Putamen (tissue), 1 donor: ENCODE measurements at regions not wholly inside any gene's neighbourhood (a gene's known extent, or its start where the extent isn't known, plus 50 kb on each side); places are given as distances from the start of the nearest gene placed in this dataset.
"Not testable (repeated sequence)": the region's sequence is repeated elsewhere in the genome, so short reads cannot be mapped to it uniquely, and the experiment has no call there.

Experiments used
- DNase-seq: peaks from one replicate; pipeline ENCODE4 v3.0.0-alpha.2; 2016; ENCODE audit warnings: low spot score

DNA sequence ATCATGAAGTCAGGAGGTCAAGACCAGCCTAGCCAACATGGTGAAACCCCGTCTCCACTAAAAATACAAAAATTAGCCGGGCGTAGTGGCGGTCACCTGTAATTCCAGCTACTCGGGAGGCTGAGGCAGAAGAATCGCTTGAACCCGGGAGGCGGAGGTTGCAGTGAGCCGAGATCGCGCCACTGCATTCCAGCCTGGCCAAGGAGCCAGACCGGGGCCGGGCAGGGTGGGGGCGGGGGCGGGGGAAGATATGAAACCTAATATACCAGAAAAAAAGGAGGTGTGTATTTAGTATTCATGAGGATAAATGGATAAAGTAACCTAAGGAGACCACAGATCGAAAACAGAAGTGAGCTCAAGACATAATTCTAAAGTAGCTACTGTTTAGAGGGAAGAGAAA is 186.5 kb upstream of the KCND2 start:
- DNase-seq: not testable (repeated sequence)

DNA sequence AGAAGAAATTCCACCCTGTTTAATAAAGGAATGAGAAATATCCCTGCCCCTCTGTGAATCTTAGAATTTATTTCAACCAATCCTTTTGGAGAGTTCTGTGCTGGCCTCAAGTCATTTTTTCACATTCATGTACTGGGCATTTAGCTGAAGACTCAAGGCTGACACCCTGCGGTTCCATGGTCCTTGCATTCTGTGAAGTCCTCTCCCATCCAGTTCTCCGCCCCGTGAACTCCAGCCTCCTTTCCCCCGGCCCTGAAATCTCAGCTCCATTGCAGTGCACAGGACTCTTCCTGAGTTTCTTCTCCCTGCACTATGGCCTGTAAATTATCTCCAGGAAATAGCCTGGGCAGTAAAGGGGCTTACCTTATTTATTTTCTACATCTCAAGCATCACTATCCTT is 183.0 kb upstream of the KCND2 start:
- DNase-seq: no peak

DNA sequence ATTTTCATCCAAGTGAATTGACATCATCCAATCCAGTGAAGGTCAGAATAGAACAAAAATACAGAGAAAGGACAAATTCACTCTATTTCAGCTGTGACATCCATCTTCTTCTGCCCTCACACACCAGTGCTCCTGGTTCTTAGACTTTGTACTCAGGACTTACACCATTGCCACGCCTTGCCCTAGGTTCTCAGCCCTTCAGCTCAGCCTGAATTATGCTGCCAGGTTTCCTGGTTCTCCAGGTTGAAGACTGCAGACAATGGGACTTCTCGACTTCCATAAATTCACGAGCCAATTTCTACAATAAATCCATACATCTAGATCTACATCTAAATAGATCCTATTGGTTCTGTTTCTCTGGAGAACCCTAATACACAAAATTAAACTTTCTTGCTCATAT is 181.2 kb upstream of the KCND2 start:
- no peak for DNase-seq

DNA sequence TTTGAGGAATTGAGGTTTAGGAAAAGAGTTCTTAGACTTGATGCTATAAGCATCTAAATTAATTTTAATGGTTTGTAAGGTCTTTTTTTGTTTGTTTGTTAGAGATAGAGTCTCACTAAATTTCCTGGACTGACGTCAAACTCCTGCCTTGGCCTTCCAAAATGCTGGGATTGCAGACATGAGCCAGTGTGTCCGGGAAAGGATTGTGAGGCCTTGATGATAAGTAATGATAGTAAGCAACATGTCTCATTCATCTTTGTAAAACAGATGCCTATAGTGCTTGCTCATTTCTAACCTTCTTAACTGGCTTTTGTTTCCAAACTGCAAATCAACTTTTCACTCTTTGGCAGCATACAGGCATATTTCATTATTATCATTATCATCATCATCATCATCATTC is 176.0 kb upstream of the KCND2 start:
- no peak for DNase-seq

DNA sequence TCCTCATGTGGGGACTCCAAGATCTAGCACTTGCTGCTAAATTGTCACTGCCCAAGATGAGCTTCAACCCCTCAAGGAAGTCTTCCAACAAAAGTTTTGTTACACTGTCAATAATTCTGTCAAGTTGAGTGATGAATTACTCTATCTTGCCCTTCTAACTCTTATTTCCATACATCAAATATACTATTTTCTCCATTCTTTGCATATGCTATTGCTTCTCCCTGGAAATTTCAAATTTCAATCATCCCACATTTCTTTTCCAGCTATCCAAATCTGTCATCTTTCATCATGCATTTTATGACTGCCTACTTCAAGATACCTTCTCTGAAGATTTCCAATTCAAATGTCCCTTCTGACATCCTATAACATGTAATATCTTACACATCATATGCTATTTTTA is 175.2 kb upstream of the KCND2 start:
- DNase-seq: no peak

DNA sequence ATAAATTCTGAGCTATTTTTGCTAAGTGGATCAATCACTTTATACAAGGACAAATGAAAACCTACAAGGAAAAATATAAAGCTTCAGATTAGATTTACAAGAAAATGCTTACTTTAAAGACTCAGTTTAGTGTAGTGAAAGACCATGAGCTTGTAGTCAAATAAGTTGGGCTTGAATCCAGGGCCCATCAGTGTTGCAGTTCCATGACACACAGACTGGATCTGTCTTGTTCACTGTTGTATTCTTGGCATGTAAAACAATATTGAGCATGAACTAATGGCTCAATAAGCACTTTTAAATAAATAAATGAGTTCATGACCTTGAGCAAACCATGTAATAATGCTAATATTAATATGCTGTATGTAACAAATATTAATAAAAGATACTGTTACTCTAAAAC is 164.6 kb upstream of the KCND2 start:
- DNase-seq: no peak

DNA sequence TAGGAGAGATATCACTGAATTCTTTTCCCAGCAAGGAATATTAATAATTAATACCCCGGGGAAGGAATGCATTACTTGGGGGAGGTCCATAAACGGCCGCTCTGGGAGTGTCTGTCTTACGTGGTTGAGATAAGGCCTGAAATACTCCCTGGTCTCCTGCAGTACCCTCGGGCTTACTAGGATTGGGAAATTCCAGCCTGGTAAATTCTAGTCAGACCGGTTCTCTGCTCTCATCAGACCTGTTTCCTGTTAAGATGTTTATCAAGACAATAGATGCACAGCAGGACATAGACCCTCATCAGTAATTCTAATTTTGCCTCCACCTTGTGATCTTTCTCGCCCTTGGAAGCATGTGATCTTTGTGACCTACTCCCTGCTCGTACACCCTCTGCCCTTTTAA is 162.8 kb upstream of the KCND2 start:
- DNase-seq: no peak

DNA sequence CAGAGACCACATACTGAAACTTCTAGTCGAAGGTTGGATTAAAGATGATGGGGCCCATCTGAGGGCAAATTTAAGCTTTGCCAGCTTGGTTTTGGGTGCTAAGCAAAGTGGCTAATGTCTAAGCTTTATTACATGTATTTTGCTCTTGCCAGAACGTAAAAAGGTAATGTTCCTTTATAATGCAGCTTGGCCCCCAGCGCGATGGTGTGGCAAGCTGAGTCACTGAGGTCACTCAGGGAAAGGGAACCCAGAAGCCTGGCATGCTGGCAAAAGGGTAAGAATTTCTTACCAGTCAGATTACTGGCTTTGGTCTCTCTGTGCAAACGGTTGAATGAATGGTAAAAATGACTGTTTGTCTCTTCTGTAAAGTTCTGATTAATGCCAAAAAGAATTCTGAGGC is 158.3 kb upstream of the KCND2 start:
- DNase-seq: no peak

DNA sequence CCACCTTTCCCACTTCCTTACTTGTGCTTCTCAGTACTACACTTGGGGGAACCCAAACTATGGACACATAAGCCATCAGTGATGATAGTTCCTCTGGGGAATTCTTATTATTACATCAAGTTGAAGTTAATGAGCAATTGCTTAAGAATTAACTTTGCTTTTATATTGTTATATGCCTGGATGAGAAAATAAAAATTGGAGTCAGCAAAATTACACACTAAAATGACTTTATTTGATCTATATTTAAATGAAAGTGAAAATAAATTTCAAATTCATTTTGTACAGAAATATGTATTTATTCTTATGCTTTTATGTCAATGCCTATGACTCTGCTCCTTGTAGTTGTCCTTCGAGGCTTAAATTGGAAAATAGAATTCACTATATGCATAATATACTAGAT is 149.4 kb upstream of the KCND2 start:
- DNase-seq: no peak

DNA sequence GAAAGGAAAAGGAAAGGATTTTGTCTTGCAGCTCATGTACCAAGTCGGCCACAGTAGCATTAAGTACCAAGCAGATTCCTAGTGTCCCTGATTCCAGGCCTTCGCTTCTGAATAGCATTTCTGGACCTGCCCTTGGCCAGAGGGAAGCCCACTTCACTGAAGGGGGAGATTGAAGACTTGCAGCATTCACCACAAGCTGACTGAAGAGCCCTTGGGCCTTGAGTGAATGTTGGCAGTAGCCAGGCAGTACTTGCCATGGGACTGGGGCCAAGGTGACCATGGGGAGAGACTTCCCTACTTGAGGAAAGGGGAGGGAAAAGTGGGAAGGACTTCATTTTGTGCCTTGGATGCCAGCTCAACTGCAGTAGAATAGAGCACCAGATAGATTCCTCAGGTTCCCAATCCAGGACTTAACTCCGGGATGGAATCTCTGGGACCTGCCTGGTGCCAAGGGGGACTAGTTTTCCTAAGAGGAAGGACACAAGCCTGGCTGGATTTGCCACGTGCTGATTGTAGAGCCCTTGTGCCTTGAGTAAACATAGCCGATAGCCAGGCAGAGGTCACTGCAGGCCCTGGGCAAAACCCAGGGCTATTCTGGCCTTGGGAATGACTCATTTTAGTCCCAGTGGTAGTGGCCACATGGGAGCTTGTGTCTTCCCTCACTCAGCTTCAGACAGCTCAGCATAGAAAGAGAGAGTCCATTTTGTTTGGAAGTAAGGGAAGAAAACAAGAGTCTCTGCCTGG is 141.7 kb upstream of the KCND2 start:
- no peak for DNase-seq

DNA sequence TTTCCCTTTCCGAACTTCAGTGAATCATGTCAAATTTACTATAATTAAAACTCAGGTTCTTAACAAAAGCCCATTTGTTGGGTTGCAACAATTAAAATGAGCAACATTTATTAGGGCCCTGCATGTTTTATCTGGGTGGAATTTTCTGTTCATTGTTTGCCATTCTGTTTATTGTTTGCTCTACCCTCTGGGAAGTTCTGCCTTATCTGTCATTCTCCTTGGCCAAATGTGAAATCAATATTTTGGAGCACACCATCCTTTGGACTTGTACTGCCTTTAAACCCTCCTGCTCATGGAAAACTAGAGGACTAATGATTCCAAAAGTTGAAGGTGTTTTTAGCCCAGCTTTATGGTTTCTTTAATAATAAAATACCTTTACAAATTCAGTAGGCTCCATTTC is 134.5 kb upstream of the KCND2 start:
- no peak for DNase-seq

DNA sequence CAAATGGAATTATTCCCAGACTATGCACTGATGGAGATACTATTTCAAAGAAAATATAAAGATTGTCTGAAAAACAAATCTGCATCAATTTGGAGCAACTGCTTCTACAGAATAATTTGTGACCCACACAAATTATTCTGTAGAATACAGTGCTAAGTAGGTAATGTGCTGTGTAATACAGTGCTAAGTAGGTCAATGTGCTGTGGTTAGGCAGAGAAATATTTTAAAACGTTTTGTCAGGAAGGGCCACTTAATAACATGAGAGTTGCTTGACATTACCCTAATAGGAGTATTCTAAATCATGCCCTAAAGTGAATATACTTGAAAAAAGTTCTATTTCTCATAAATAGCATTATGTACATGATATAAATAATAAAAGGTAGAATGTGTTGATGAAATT is 116.5 kb upstream of the KCND2 start:
- DNase-seq: no peak

DNA sequence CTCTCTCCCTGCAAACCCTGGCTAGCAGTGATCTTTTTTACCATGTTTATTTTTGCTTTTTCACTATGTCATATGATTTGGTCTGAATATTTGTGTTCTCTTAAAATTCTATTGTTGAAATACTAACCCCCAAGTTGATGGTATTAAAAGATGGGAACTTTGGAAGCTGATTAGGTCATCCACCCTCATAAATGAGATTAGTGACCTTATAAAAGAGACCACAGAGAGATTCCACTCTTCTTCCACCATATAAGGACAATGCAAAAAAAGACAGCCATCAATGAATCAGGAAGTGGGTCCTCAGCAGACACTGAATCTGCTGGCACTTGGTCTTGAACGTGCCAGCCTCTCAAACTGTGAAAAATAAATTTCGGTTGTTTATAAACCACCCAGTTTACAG is 112.8 kb upstream of the KCND2 start:
- no peak for DNase-seq

DNA sequence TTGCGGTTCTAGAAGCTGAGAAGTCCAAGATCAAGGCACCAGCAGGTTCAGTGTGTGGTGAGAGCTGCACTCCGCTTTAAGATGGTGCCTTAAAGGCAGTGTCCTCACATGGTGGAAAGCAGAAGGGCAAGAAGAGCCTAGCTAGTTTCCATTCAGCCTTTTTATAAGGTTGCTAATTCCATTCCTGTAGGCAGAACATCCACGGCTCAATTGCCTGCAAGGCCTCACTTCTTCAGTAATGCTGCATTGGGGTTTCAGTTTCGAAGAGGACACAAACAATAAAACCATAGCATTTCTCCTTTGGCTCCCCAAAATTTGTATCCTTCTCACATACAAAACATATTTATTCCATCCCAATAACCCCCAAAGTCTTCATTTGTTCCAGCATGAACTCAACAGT is 109.5 kb upstream of the KCND2 start:
- DNase-seq: no peak

DNA sequence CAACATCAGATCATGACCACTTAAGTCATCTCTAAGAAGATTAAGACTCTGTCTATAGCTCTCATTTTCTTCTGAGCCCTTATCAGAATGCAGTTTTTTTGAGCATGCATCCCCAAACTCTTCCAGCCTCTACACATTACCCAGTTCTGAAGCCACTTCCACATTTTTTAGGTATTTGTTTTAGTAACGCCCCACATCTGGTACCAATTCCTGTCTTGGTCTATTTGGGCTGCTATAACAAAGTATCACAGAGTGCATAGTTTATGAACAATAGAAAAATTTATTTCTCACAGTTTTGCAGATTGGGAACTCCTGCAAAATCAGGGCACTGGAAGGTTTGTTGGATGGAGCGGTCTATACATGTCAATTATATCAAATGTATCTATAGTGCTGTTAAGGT is 107.7 kb upstream of the KCND2 start:
- no peak for DNase-seq

DNA sequence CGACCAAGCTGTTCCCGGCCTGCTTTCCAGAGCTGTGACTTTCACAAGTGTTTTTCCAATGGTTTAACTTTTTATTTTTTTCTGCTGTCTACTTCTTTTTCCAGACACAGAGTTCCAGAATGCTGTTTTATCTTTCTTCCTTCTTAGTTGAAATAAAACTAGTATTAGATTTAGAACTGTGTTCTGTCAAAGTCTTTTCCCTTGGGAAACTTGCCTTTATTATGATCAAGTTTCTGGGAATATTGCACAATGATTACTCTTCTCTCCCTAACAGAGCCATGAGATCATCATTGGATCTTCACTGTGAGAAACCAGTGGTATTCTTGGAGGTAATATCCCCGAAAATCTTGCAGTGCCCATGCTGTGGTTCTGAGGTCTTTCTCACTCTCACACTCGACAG is 104.9 kb upstream of the KCND2 start:
- DNase-seq: no peak

DNA sequence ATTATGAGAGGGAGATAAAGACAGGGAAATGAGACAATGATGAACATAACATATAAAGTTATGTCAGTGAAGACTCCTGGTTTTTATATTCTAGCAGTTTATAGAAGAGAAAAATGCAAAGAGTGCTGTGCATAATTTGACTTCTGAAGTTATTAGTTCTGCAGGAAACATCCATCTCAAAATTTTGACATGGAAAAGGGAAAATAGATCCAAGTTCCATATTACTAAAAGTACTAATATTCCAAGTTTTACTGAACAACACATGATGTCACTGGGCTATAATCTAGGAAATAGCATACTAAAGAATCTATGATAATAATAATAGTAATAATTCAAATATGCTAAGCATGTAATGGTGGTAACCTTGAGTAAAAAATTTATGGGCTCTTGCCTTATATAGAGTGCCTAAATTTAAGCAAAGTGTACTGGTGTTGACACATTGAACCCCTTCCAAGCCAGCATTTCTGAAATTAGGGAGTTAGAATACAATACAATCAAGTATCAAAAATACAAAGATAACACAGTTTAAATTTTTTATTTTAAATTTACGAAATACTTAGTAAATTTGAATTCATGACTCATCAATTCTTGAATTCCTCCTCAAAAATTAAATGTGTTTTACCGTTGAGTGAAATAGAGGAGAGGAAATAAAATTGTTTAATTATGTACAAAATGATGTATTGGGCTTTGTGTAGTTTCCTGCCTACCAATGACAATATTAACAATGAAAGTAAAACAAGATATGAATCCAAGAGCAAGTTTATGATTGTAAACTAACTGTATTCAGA is 102.8 kb upstream of the KCND2 start:
- no peak for DNase-seq

DNA sequence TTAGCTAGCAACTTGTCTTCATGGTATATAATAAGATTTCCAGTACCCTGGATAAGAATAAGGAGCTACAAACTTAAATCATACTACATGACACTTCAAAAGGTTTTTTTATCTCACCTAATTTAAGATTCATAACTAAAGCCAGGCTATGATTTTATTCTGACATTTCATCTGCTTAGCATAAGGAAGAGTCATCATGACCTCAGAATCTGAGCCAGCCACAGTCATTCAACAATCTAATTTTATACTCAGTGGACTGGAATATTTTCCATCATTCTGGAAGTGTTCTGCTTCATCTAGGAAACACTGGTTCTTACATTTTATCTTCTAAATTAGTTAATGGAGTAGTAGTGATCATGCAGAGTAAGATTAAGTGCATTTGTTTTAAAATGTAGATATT is 102.1 kb upstream of the KCND2 start:
- peak; percentile 4 for DNase-seq

DNA sequence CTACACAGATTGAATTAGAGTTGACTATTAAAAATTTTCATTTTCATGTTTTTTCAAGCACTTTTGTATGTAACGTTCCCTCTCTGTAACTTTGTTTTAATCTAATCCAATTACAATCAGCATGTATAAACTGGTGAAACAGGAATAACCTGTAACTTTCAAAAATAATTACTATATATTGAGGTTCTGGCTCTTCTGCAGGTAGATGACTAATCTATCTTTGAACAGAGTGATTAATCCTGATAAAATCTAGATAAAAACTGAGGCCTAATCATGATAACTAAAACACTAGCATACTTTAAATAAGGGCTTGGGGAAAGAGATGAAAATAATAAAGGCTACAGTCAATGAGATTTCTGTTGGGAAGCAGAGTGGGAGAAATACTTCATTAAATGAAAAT is 101.6 kb upstream of the KCND2 start:
- no peak for DNase-seq

DNA sequence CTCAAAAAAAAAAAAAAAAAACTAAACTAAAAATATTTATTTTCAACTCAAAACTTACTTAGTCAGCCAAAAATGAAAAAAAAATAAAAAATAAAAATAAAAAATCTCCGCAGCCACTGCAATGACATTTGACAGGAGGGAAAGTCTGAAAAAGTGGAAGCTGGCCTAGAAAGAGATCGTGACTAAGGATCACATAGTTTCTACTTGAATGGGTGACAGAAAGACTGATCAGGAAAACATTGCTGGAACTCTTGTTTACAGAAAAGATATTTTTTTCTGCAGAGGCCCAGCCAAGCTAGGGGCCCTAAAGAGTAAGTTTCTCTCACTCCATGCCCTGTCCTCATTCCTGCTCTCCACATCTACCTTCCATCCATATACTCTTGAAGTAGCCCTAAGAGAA is 92.8 kb upstream of the KCND2 start:
- no peak for DNase-seq

DNA sequence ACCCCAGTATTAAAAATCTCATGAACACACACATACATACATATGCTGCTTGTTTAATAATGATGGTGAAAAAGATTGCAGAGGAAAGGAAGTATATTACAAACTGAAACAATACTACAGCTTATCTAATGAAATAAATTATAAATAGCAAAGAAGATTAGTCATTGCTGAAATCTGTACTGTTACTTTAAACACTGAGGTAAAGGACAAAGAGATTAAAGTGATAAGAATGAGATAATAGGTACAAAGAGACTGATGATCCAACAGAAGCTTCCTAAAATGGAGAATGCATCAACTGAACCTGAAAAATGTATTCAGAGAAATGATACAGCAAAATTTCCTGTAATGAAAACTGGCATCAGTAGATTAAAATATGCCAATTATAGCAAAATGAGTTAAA is 91.5 kb upstream of the KCND2 start:
- DNase-seq: no peak

DNA sequence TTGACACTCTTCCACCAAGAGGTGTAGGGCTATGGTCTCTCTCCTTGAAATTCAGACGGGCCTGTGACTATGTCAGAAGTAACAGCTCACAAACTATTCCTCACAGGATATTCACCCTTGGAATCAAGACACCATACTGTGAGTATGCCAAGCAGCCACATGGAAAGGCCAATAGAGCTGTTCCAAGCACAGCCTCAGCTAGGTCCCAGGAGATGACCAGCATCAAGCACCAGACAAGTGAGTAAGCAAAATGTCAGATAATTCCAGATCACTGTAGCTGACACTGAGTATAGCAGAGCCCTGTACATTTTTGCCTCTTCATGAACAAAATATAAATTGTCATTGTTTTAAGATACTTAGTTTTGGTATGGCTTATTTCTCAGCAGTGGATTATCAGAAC is 88.1 kb upstream of the KCND2 start:
- no peak for DNase-seq

DNA sequence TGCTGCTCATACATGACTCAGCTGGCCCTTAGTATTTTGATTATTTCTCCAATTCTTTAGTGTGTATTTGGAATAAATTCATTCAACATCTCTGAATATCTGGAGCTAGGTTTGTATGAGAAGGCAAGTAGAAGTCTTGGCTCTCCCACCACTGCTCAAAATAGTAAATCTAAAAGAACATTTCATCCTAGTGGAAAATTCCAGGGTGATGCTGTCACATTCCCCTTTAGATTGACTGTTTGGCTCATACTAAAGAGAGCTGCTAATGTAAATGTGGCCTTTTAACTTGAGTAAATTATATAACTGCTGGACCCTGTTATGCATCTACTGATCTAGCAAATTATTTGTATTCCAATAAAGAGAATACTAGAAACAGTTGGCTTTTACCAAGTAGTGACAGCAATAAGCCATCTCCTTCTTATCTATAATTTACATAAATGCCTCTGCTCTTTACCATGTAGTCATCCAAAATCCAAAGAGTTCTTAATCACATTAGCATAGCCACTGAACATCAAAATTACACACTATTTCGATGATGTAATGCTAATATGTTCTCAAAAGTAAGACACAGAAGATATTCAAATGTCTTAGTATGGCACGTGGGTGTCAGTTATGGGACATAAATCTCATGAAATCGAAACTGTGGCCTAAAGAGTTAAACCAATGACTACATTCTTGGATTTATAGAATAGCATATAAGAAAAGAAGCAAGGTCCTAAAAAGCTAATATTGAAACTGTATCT is 86.9 kb upstream of the KCND2 start:
- DNase-seq: peak; percentile 44
